DND-41 (cell line): ENCODE measurements at regions not wholly inside any gene's neighbourhood (a gene's known extent, or its start where the extent isn't known, plus 50 kb on each side); places are given as distances from the start of the nearest gene placed in this dataset.
"Not testable (repeated sequence)": the region's sequence is repeated elsewhere in the genome, so short reads cannot be mapped to it uniquely, and the experiment has no call there.

Experiments
- ATAC-seq: fragments of 200-7000 bp; cut with Tn5 transposase; 3 replicates; pipeline ENCODE4 v1.9.1; 2021; ENCODE audit warnings: low read depth; ENCODE audit not compliant: insufficient read depth
- DNase-seq: peaks from one replicate; pipeline ENCODE4 v3.0.0-alpha.2; 2020
- H2AFZ ChIP-seq: 2 replicates; pipeline ENCODE4 v1.6.0; 2012; ENCODE audit warnings: low read depth, low read length
- H3K27ac ChIP-seq: 2 replicates; pipeline ENCODE4 v1.5.1; 2012; ENCODE audit warnings: low read length, inconsistent platforms
- H3K27me3 ChIP-seq: fragments of 200-600 bp; sonication (generic); 2 replicates; pipeline ENCODE4 v1.6.0; 2012; ENCODE audit warnings: low read length, mild to moderate bottlenecking, inconsistent platforms; ENCODE audit not compliant: insufficient read depth, poor library complexity
- H3K36me3 ChIP-seq: 2 replicates; pipeline ENCODE4 v1.5.1; 2012; ENCODE audit warnings: low read length, inconsistent platforms; ENCODE audit not compliant: insufficient read depth
- H3K4me1 ChIP-seq: 2 replicates; pipeline ENCODE4 v1.5.1; 2012; ENCODE audit warnings: mild to moderate bottlenecking, low read length; ENCODE audit not compliant: insufficient read depth
- H3K4me2 ChIP-seq: 2 replicates; pipeline ENCODE4 v1.6.0; 2012; ENCODE audit warnings: mild to moderate bottlenecking, moderate library complexity, low read length, inconsistent platforms; ENCODE audit not compliant: insufficient read depth
- H3K4me3 ChIP-seq, 2 experiments: fragments of 200-600 bp in 1 of 2; shearing (Covaris generic) in 1 of 2; 2 replicates each; pipeline ENCODE4 v1.5.1; 2012 to 2016; ENCODE audit warnings: inconsistent platforms in 2 of 2, low read length in 2 of 2, mild to moderate bottlenecking in 2 of 2, low read depth in 1 of 2, moderate library complexity in 1 of 2
- H3K79me2 ChIP-seq: 2 replicates; pipeline ENCODE4 v1.6.0; 2012; ENCODE audit warnings: low read length, inconsistent platforms; ENCODE audit not compliant: insufficient read depth
- H3K9ac ChIP-seq: 2 replicates; pipeline ENCODE4 v1.6.0; 2012; ENCODE audit warnings: low read depth, mild to moderate bottlenecking, inconsistent platforms, low read length, moderate library complexity
- H3K9me3 ChIP-seq: 2 replicates; pipeline ENCODE4 v1.5.1; 2012; ENCODE audit warnings: low read length, moderate library complexity, mild to moderate bottlenecking, inconsistent platforms; ENCODE audit not compliant: insufficient read depth, severe bottlenecking
- H4K20me1 ChIP-seq: 2 replicates; pipeline ENCODE4 v1.6.0; 2012; ENCODE audit warnings: low read length; ENCODE audit not compliant: insufficient read depth
- CTCF ChIP-seq: IDR thresholded peaks from 2 replicates; pipeline ENCODE4 v1.5.1; 2012; ENCODE audit warnings: borderline replicate concordance, low read length, moderate library complexity, mild to moderate bottlenecking; ENCODE audit not compliant: poor library complexity, severe bottlenecking; ENCODE audit errors: extremely low read depth
- EZH2 ChIP-seq: IDR thresholded peaks from 3 replicates; pipeline ENCODE4 v1.6.1; 2012; ENCODE audit warnings: borderline replicate concordance, low read depth, mild to moderate bottlenecking, moderate library complexity, low read length, inconsistent platforms; ENCODE audit not compliant: severe bottlenecking

- no peak overlapping the region for H3K9ac ChIP-seq
- no peak for TF ChIP-seq CTCF
- no peak for TF ChIP-seq EZH2
- no peaks in the 10 kb centered on the region for H3K9me3 ChIP-seq
- H2AFZ ChIP-seq, result no peak overlapping the region
- H3K36me3 ChIP-seq, result no peaks in the 10 kb centered on the region
- H4K20me1 ChIP-seq, result no peaks in the 10 kb centered on the region
- DNase-seq, result no peak
- no peaks in the 10 kb centered on the region for H3K27me3 ChIP-seq
- H3K4me1 ChIP-seq, result no peaks in the 10 kb centered on the region
- ATAC-seq, result no peak
- H3K4me2 ChIP-seq, result no peak overlapping the region
- H3K79me2 ChIP-seq, result no peaks in the 10 kb centered on the region
- no peak overlapping the region for H3K4me3 ChIP-seq
- no peak overlapping the region for H3K27ac ChIP-seq
These were observed 127.9 kb upstream of the RASA1 start for GRCh38 chr5:87139795-87140194.

DNA sequence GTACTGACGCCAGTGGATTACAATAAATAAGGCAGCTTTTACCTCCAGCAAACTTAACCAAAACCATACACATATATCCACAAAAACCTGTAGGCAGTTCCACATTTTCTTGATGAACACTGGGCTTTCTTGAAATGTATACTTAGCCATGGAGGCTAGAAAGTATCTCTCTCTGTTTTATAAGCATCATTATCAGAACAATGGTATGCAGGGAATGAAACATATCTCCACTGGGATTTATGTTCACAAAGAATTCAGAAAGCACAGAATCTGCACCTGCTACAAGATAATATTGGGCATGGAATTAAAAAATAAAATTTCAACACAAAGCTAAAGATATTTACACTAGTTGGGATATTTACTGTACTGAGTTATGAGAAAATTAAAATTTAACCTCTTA is 126.1 kb upstream of the RASA1 start:
- no peak for TF ChIP-seq CTCF
- no peak for TF ChIP-seq EZH2
- ATAC-seq, result no peak
- Histone ChIP-seq H3K4me1 (no peaks in the 10 kb centered on the region), H3K36me3 (no peaks in the 10 kb centered on the region), H3K9me3 (no peaks in the 10 kb centered on the region), H3K27me3 (no peaks in the 10 kb centered on the region), H2AFZ (no peak overlapping the region), H3K4me3 (no peak overlapping the region), H3K4me2 (no peak overlapping the region), H3K9ac (no peak overlapping the region), H4K20me1 (no peaks in the 10 kb centered on the region), H3K79me2 (no peaks in the 10 kb centered on the region), H3K27ac (no peak overlapping the region)
- DNase-seq, result no peak

DNA sequence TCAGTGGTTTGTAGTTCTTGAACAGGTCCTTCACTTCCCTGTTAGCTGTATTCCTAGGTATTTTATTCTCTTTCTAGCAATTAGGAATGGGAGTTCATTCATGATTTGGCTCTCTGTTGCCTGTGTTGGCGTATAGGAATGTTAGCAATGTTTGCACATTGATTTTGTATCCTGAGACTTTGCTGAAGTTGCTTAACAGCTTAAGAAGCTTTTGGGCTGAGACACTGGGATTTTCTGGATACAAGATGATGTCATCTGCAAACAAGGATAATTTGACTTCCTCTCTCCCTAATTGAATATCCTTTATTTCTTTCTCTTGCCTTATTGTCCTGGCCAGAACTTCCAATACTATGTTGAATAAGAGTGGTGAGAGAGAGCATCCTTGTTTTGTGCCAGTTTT is 121.8 kb upstream of the RASA1 start:
- not testable (repeated sequence) for H3K9ac ChIP-seq, H3K4me1 ChIP-seq, H3K9me3 ChIP-seq, H3K36me3 ChIP-seq, H2AFZ ChIP-seq, ATAC-seq, H3K4me3 ChIP-seq, H3K27ac ChIP-seq, H4K20me1 ChIP-seq, H3K27me3 ChIP-seq, H3K79me2 ChIP-seq, H3K4me2 ChIP-seq, DNase-seq

DNA sequence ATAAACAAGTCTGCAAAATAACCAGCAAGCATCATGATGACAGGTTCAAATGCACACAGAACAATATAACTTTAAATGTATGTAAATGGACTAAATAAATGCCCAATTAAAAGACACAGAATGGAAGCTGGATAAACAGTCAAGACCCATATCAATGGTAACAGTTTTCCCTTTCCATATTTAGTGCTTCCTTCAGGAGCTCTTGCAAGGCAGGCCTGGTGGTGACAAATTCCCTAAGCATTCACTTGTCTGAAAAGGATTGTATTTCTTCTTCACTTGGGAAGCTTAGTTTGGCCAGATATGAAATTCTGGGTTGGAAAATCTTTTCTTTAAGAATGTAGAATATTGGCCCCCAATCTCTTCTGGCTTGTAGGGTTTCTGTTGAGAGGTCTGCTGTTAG is 120.2 kb upstream of the RASA1 start:
- H3K27ac ChIP-seq, result no peak overlapping the region
- H3K9me3 ChIP-seq, result no peaks in the 10 kb centered on the region
- H3K4me2 ChIP-seq, result no peak overlapping the region
- no peak for DNase-seq
- no peak for ATAC-seq
- H2AFZ ChIP-seq, result no peak overlapping the region
- TF ChIP-seq CTCF (no peak), EZH2 (no peak)
- no peaks in the 10 kb centered on the region for H3K36me3 ChIP-seq
- no peak overlapping the region for H3K4me3 ChIP-seq
- H4K20me1 ChIP-seq, result no peaks in the 10 kb centered on the region
- no peaks in the 10 kb centered on the region for H3K27me3 ChIP-seq
- H3K79me2 ChIP-seq, result no peaks in the 10 kb centered on the region
- H3K9ac ChIP-seq, result no peak overlapping the region
- no peaks in the 10 kb centered on the region for H3K4me1 ChIP-seq
